ENCODE measurements at regions not wholly inside any gene's neighbourhood (a gene's known extent, or its start where the extent isn't known, plus 50 kb on each side); places are given as distances from the start of the nearest gene placed in this dataset.

DNA sequence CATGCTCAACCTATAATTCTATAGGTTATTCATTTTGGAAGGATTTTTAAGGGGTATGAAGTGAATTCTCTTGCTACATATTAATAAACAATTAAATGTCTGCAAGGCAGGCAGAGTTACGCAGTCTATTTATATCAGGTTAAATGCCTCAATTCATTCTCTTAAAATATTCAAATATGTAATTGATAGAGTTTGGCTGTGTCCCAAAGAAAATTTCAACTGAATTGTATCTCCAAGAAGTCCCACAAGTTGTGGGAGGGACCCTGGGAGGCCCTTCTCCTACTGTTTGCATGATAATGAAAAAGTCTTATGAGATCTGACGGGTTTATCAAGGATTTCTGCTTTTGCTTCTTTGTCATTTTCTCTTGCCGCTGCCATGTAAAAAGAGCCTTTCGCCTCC lies 576.1 kb downstream of the TMA16 start:
- peaks cover 4% of the 10 kb centered on the region for H3K27me3 Mint-ChIP-seq (ENCODE audit: low read depth, poor library complexity)
- no peak for DNase-seq
- no peaks in the 10 kb centered on the region for H3K4me1 Mint-ChIP-seq
- H3K4me3 Mint-ChIP-seq = no peak overlapping the region
- H3K36me3 Mint-ChIP-seq (ENCODE audit: low read depth) = no peaks in the 10 kb centered on the region
- peaks cover 31% of the 10 kb centered on the region for H3K9me3 Mint-ChIP-seq
- H3K27ac Mint-ChIP-seq = no peak overlapping the region
- TF ChIP-seq, protein P1, sequence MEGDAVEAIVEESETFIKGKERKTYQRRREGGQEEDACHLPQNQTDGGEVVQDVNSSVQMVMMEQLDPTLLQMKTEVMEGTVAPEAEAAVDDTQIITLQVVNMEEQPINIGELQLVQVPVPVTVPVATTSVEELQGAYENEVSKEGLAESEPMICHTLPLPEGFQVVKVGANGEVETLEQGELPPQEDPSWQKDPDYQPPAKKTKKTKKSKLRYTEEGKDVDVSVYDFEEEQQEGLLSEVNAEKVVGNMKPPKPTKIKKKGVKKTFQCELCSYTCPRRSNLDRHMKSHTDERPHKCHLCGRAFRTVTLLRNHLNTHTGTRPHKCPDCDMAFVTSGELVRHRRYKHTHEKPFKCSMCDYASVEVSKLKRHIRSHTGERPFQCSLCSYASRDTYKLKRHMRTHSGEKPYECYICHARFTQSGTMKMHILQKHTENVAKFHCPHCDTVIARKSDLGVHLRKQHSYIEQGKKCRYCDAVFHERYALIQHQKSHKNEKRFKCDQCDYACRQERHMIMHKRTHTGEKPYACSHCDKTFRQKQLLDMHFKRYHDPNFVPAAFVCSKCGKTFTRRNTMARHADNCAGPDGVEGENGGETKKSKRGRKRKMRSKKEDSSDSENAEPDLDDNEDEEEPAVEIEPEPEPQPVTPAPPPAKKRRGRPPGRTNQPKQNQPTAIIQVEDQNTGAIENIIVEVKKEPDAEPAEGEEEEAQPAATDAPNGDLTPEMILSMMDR (IDR thresholded peaks at IDR 0.05) = no peak

DNA sequence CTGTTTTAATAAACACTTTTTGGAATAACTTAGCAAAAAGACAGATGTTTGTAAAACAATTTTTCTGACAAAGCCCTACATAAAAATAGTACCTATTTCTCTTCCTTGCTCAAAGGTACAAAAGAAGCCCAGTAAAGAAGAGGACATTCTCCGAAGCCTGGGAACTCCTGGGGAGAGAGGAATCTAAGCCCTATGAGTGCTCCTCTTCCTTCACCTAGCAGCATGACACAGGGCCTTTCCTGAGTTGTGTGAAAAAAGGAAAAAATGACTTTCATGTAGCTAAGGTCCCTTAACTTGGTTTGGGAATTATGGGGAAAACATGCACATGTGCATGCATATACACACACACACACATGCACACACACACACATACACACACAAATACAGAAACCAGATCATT lies 586.9 kb downstream of the TMA16 start:
- Mint-ChIP-seq H3K36me3 (ENCODE audit: low read depth) (no peaks in the 10 kb centered on the region), H3K4me3 (no peak overlapping the region), H3K27me3 (ENCODE audit: low read depth, poor library complexity) (no peaks in the 10 kb centered on the region), H3K4me1 (no peaks in the 10 kb centered on the region), H3K9me3 (peaks cover 10% of the 10 kb centered on the region), H3K27ac (no peak overlapping the region)
- no peak for DNase-seq
- TF ChIP-seq, protein P1 (IDR thresholded peaks at IDR 0.05) = no peak

DNA sequence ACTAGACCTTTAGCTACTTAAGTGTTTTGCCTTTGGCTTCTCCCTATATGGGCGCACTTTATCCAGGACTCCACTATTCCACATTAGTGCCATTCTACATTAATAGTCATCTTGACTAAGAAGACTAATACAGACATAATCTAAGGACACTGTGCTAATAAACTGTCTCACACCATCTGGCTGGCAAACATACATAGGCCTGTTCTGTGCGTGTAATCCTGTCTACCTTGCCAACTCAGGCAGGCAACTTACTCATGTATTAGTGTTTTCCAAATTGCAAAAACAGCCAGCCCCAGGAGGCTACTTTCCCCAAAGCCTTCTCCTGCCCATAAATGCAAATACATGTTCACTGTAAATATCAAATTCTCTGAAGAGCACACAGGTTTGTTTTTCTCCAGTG lies 587.3 kb downstream of the TMA16 start:
- TF ChIP-seq, protein P1 (IDR thresholded peaks at IDR 0.05) = no peak
- no peaks in the 10 kb centered on the region for H3K27me3 Mint-ChIP-seq (ENCODE audit: low read depth, poor library complexity)
- H3K4me3 Mint-ChIP-seq = no peak overlapping the region
- DNase-seq = no peak
- H3K36me3 Mint-ChIP-seq (ENCODE audit: low read depth) = no peaks in the 10 kb centered on the region
- peaks cover 6% of the 10 kb centered on the region for H3K9me3 Mint-ChIP-seq
- H3K27ac Mint-ChIP-seq = no peak overlapping the region
- H3K4me1 Mint-ChIP-seq = no peaks in the 10 kb centered on the region

DNA sequence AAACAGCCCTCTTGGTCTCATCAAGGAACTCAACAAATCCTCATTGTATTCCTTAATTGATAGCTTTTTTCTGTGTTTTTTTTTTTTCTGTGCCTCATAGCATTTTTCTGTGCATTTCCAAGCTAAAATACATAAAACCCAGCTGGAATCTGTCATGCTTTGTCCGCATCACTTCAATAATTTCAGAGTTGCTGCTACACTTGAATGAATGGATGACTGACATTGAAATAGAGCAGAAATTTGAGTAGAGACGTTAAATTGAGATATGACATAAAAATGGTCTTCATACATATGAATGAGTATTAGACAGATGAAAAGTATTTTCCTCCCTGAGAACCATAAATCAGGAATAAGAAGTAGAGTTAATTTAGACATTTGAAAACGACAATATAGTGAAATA lies 593.2 kb downstream of the TMA16 start:
- DNase-seq = no peak
- Mint-ChIP-seq H3K9me3 (no peaks in the 10 kb centered on the region), H3K36me3 (ENCODE audit: low read depth) (no peaks in the 10 kb centered on the region), H3K27me3 (ENCODE audit: low read depth, poor library complexity) (no peaks in the 10 kb centered on the region), H3K4me3 (no peak overlapping the region), H3K4me1 (no peaks in the 10 kb centered on the region), H3K27ac (no peak overlapping the region)
- TF ChIP-seq, protein P1 (IDR thresholded peaks at IDR 0.05) = no peak

DNA sequence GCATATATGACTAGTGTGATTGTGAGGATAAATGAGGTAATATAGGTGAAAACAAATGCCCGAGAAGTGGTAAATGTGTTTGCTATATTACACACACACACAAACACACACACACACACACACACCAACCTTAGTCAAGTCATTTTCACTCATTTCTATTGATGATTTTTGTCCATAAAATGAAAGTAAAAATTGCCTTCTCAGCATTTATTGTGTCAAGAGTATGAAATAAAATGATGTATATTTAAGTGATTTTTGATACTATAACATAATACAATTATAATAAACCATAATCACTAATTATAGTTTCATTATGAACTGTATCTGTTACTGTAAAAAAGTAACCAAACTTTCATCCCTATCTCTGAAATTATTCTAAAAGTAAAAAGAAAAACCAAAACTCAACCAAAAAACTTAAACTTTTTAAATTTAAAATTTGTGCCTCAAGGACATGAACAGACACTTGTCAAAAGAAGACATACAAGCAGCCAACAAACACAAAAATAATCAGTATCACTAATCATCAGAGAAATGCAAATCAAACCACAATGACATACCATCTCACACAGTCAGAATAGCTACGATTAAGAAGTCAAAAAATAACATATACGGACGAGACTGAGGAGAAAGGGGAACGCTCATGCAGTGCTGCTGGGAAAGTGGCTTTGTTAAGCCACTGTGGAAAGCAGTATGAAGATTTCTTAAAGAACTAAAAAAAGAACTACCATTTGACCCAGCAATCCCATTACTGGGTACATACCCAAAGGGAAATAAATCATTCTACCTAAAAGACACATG lies 601.0 kb downstream of the TMA16 start:
- H3K27ac Mint-ChIP-seq = no peak overlapping the region
- H3K4me3 Mint-ChIP-seq = no peak overlapping the region
- TF ChIP-seq, protein P1 (IDR thresholded peaks at IDR 0.05) = no peak
- no peaks in the 10 kb centered on the region for H3K36me3 Mint-ChIP-seq (ENCODE audit: low read depth)
- no peak for DNase-seq
- no peaks in the 10 kb centered on the region for H3K9me3 Mint-ChIP-seq
- no peaks in the 10 kb centered on the region for H3K27me3 Mint-ChIP-seq (ENCODE audit: low read depth, poor library complexity)
- H3K4me1 Mint-ChIP-seq = peaks cover 1% of the 10 kb centered on the region

Measured in nephron progenitor cell (in vitro differentiated cells).